ENCODE measurements at regions not wholly inside any gene's neighbourhood (a gene's known extent, or its start where the extent isn't known, plus 50 kb on each side); places are given as distances from the start of the nearest gene placed in this dataset.

GRCh38 chr5:38782180-38782835, 63.5 kb upstream of the OSMR start:
- Histone ChIP-seq H3K4me1 (ENCODE audit: control insufficient read depth, extremely low read depth, insufficient read depth, low read length) (peaks cover 29% of the 10 kb centered on the region), H3K27me3 (ENCODE audit: control insufficient read depth in 2 of 2, insufficient read depth in 2 of 2, low read length in 2 of 2) (no peaks in the 10 kb centered on the region), H3K27ac (ENCODE audit: insufficient read depth, low read depth, low read length) (peak overlapping the region; percentile 73), H3K36me3 (ENCODE audit: control insufficient read depth in 2 of 2, extremely low read depth in 1 of 2, insufficient read depth in 2 of 2, low read length in 2 of 2) (no peaks in the 10 kb centered on the region), H3K9me1 (replicated peaks; ENCODE audit: control insufficient read depth, extremely low read depth, insufficient read depth, low read length) (no peaks in the 10 kb centered on the region), H3K9me3 (replicated peaks; ENCODE audit: control insufficient read depth, insufficient read depth, low read length) (no peaks in the 10 kb centered on the region), H2AFZ (ENCODE audit: low read depth, low read length) (no peak overlapping the region), H3K9ac (replicated peaks; ENCODE audit: extremely low read depth, insufficient read depth, low read length) (peak overlapping the region; percentile 17), H3K4me3 (replicated peaks in 1 of 3; ENCODE audit: insufficient read depth in 1 of 3, low read depth in 1 of 3, low read length in 3 of 3) (no peak overlapping the region), H4K20me1 (replicated peaks; ENCODE audit: control insufficient read depth, extremely low read depth, insufficient read depth, low read length) (no peaks in the 10 kb centered on the region), H3K79me2 (ENCODE audit: control insufficient read depth, insufficient read depth, low read length) (no peaks in the 10 kb centered on the region), H3K4me2 (ENCODE audit: insufficient read depth, low read length) (peak overlapping the region; percentile 57)
- dilution Hi-C loops (cut with MboI; ENCODE audit: extremely low pct_ligation_motif_present, low sequenced_read_pairs), result no loop called here
- intact Hi-C loops (cut with micrococcal nuclease), result loop anchor here (2.0 to 5.0 kb wide), 3 partner anchors 55 to 316 kb away; no protein-coding TSS in a partner anchor
- CTCF ChIA-PET, result interaction anchor here (0.8 to 4.3 kb wide), 15 partner anchors 9 to 362 kb away, joined by 3 to 96 read pairs (median 6); no protein-coding TSS in a partner anchor
- no TSS peak for BruUV-seq (replicated peaks)
- POLR2A ChIA-PET, result interaction anchor here (0.8 kb wide), 1 partner anchor 315 kb away, joined by 4 read pairs; no protein-coding TSS in a partner anchor
- FAIRE-seq (no peak), DNase-seq (ENCODE audit: low read depth, low spot score) (no peak)
- TF ChIP-seq, protein P1, sequence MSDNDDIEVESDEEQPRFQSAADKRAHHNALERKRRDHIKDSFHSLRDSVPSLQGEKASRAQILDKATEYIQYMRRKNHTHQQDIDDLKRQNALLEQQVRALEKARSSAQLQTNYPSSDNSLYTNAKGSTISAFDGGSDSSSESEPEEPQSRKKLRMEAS (IDR thresholded peaks at IDR 0.05; ENCODE audit: insufficient read depth, insufficient read length), result no peak
- no peak for TF ChIP-seq GATA2 (IDR thresholded peaks at IDR 0.05; ENCODE audit: insufficient read depth, insufficient read length, low read depth, low read length)

GRCh38 chr5:38783011-38783561, 62.7 kb upstream of the OSMR start:
- ChIA-PET POLR2A (interaction anchor here (0.6 to 0.8 kb wide), 2 partner anchors 27 to 315 kb away, joined by 3 to 4 read pairs; no protein-coding TSS in a partner anchor), CTCF (interaction anchor here (0.8 to 4.3 kb wide), 19 partner anchors 9 to 400 kb away, joined by 3 to 96 read pairs (median 5); no protein-coding TSS in a partner anchor)
- Histone ChIP-seq H3K9me3 (replicated peaks; ENCODE audit: control insufficient read depth, insufficient read depth, low read length) (no peaks in the 10 kb centered on the region), H3K4me2 (ENCODE audit: insufficient read depth, low read length) (peak overlapping the region; percentile 57), H4K20me1 (replicated peaks; ENCODE audit: control insufficient read depth, extremely low read depth, insufficient read depth, low read length) (no peaks in the 10 kb centered on the region), H3K27ac (ENCODE audit: insufficient read depth, low read depth, low read length) (peak overlapping the region; percentile 73), H3K79me2 (ENCODE audit: control insufficient read depth, insufficient read depth, low read length) (no peaks in the 10 kb centered on the region), H3K36me3 (ENCODE audit: control insufficient read depth in 2 of 2, extremely low read depth in 1 of 2, insufficient read depth in 2 of 2, low read length in 2 of 2) (no peaks in the 10 kb centered on the region), H3K27me3 (ENCODE audit: control insufficient read depth in 2 of 2, insufficient read depth in 2 of 2, low read length in 2 of 2) (no peaks in the 10 kb centered on the region), H3K4me3 (replicated peaks in 1 of 3; ENCODE audit: insufficient read depth in 1 of 3, low read depth in 1 of 3, low read length in 3 of 3) (no peak overlapping the region), H3K9ac (replicated peaks; ENCODE audit: extremely low read depth, insufficient read depth, low read length) (no peak overlapping the region), H3K4me1 (ENCODE audit: control insufficient read depth, extremely low read depth, insufficient read depth, low read length) (peaks cover 29% of the 10 kb centered on the region), H2AFZ (ENCODE audit: low read depth, low read length) (no peak overlapping the region), H3K9me1 (replicated peaks; ENCODE audit: control insufficient read depth, extremely low read depth, insufficient read depth, low read length) (no peaks in the 10 kb centered on the region)
- DNase-seq (ENCODE audit: low read depth, low spot score), result peak; percentile 97
- peak; percentile 50 for TF ChIP-seq JUN (IDR thresholded peaks at IDR 0.05; ENCODE audit: borderline replicate concordance, insufficient read depth, insufficient read length, low read depth)
- TF ChIP-seq POLR2AphosphoS5 (IDR thresholded peaks at IDR 0.05; ENCODE audit: insufficient read depth, low read depth, low read length), result peak; percentile 80
- TF ChIP-seq GATA2 (IDR thresholded peaks at IDR 0.05; ENCODE audit: insufficient read depth, insufficient read length, low read depth, low read length), result peak; percentile 62
- no peak for TF ChIP-seq EZH2 (IDR thresholded peaks at IDR 0.05; ENCODE audit: borderline replicate concordance, low read depth, low read length, severe bottlenecking)
- TF ChIP-seq FOS (IDR thresholded peaks at IDR 0.05; ENCODE audit: borderline replicate concordance, insufficient read depth, low read length), result peak; percentile 61
- intact Hi-C loops (cut with micrococcal nuclease) (loop anchor here (1.0 to 5.0 kb wide), 6 partner anchors 24 to 316 kb away; no protein-coding TSS in a partner anchor), dilution Hi-C loops (cut with MboI; ENCODE audit: extremely low pct_ligation_motif_present, low sequenced_read_pairs) (no loop called here)
- FAIRE-seq, result peak; percentile 95
- BruUV-seq (replicated peaks), result no TSS peak
